Liver (tissue), 8 donors: ENCODE measurements at regions not wholly inside any gene's neighbourhood (a gene's known extent, or its start where the extent isn't known, plus 50 kb on each side); places are given as distances from the start of the nearest gene placed in this dataset.

ENCODE experiments used
- DNase-seq: peaks from one replicate; pipeline ENCODE4 v3.0.0-alpha.2; 2017; ENCODE audit warnings: low spot score
- H3K27ac ChIP-seq, 2 donors: one replicate each; pipeline ENCODE4 v1.7.0; 2013; ENCODE audit warnings: inconsistent platforms in 2 of 2, low read length in 2 of 2, control low read depth in 1 of 2, low read depth in 1 of 2, mild to moderate bottlenecking in 1 of 2
- H3K27me3 ChIP-seq, 4 donors: one replicate each; pipeline versions ENCODE4 v1.6.1 to v1.7.0; 2013; ENCODE audit warnings: low read length in 3 of 4, inconsistent platforms in 1 of 4, mild to moderate bottlenecking in 1 of 4, moderate library complexity in 1 of 4; ENCODE audit not compliant: control insufficient read depth in 4 of 4, insufficient read depth in 4 of 4
- H3K36me3 ChIP-seq, 4 donors: one replicate each; pipeline versions ENCODE4 v1.6.1 to v1.7.0; 2013; ENCODE audit warnings: low read length in 3 of 4, mild to moderate bottlenecking in 3 of 4, low read depth in 1 of 4, moderate library complexity in 1 of 4; ENCODE audit not compliant: control insufficient read depth in 4 of 4, insufficient read depth in 3 of 4
- H3K4me1 ChIP-seq, 4 donors: one replicate each; pipeline versions ENCODE4 v1.6.1 to v1.7.0; 2013; ENCODE audit warnings: low read length in 3 of 4, mild to moderate bottlenecking in 3 of 4, moderate library complexity in 1 of 4; ENCODE audit not compliant: control insufficient read depth in 4 of 4, insufficient read depth in 4 of 4
- H3K4me3 ChIP-seq, 3 donors: one replicate each; pipeline versions ENCODE4 v1.6.1 to v1.7.0; 2013; ENCODE audit warnings: low read length in 3 of 3, control low read depth in 1 of 3, low read depth in 1 of 3, mild to moderate bottlenecking in 1 of 3
- H3K9ac ChIP-seq, 2 donors: one replicate each; pipeline ENCODE4 v1.7.0; 2013; ENCODE audit warnings: low read length in 2 of 2, mild to moderate bottlenecking in 2 of 2, moderate library complexity in 2 of 2, control low read depth in 1 of 2, low read depth in 1 of 2
- H3K9me3 ChIP-seq, 4 donors: one replicate each; pipeline versions ENCODE4 v1.6.1 to v1.7.0; 2013; ENCODE audit warnings: low read length in 3 of 4; ENCODE audit not compliant: control insufficient read depth in 4 of 4
- ATF3 ChIP-seq: IDR thresholded peaks from 2 replicates; pipeline ENCODE4 v1.6.1; 2016; ENCODE audit warnings: antibody characterized with exemption
- CTCF ChIP-seq: fragments of 150-350 bp; IDR thresholded peaks from 2 replicates; pipeline ENCODE4 v1.5.1; 2017; ENCODE audit warnings: improper control_type of control experiment, low read depth, low read length; ENCODE audit not compliant: missing input control
- EGR1 ChIP-seq, 2 donors: IDR thresholded peaks; 2 replicates each; pipeline ENCODE4 v1.6.1; 2016 to 2018; ENCODE audit warnings: antibody characterized with exemption in 2 of 2, low read depth in 2 of 2
- FOXA1 ChIP-seq: IDR thresholded peaks from 2 replicates; pipeline ENCODE4 v1.6.1; 2016; ENCODE audit warnings: antibody characterized with exemption
- FOXA2 ChIP-seq: IDR thresholded peaks from 2 replicates; pipeline ENCODE4 v1.6.1; 2016; ENCODE audit warnings: antibody characterized with exemption
- GABPA ChIP-seq, 2 donors: IDR thresholded peaks in 1 of 2; conservative IDR thresholded peaks in 1 of 2; 2 replicates each; pipeline ENCODE4 v1.6.1; 2016; ENCODE audit warnings: antibody characterized with exemption in 2 of 2, mild to moderate bottlenecking in 1 of 2, moderate library complexity in 1 of 2
- HNF4A ChIP-seq, 2 donors: conservative IDR thresholded peaks; 2 replicates each; pipeline ENCODE4 v1.6.1; 2016; ENCODE audit warnings: antibody characterized with exemption in 2 of 2, mild to moderate bottlenecking in 2 of 2
- HNF4G ChIP-seq: IDR thresholded peaks from 2 replicates; pipeline ENCODE4 v1.6.1; 2016; ENCODE audit warnings: antibody characterized with exemption
- JUND ChIP-seq, 2 donors: IDR thresholded peaks; 2 replicates each; pipeline ENCODE4 v1.6.1; 2016; ENCODE audit warnings: antibody characterized with exemption in 2 of 2
- MAX ChIP-seq: IDR thresholded peaks from 2 replicates; pipeline ENCODE4 v1.6.1; 2016; ENCODE audit warnings: antibody characterized with exemption
- NR2F2 ChIP-seq: IDR thresholded peaks from 2 replicates; pipeline ENCODE4 v1.6.1; 2016; ENCODE audit warnings: antibody characterized with exemption
- RAD21 ChIP-seq, 2 donors: IDR thresholded peaks; 2 replicates each; pipeline ENCODE4 v1.6.1; 2016; ENCODE audit warnings: antibody characterized with exemption in 2 of 2, mild to moderate bottlenecking in 2 of 2
- REST ChIP-seq: IDR thresholded peaks from 2 replicates; pipeline ENCODE4 v1.6.1; 2016; ENCODE audit warnings: antibody characterized with exemption, mild to moderate bottlenecking
- SP1 ChIP-seq: IDR thresholded peaks from 2 replicates; pipeline ENCODE4 v1.6.1; 2018; ENCODE audit warnings: antibody characterized with exemption, mild to moderate bottlenecking
- TAF1 ChIP-seq: conservative IDR thresholded peaks from 2 replicates; pipeline ENCODE4 v1.6.1; 2016; ENCODE audit warnings: antibody characterized with exemption, mild to moderate bottlenecking
- YY1 ChIP-seq: IDR thresholded peaks from 2 replicates; pipeline ENCODE4 v1.6.1; 2016; ENCODE audit warnings: antibody characterized with exemption, mild to moderate bottlenecking
- WGBS: extraction: QIAGEN DNeasy Blood & Tissue Kit; methylation state at CpG from one replicate; pipeline ENCODE4 v1.1.7; 2013; 5-methylcytosine and 5-hydroxymethylcytosine counted together
- donor health status: healthy.
- donor health status: healthy.
- donor health status: healthy.
- donor health status: healthy.
- donor health status: healthy.

- no peaks in the 10 kb centered on the region for H3K9me3 ChIP-seq
- no peak overlapping the region for H3K27ac ChIP-seq
- no peaks in the 10 kb centered on the region for H3K36me3 ChIP-seq
- no peak for DNase-seq
- TF ChIP-seq YY1 (no peak), RAD21 (IDR thresholded peaks at IDR 0.05) (no peak)
- no peak overlapping the region for H3K9ac ChIP-seq
- no peaks in the 10 kb centered on the region for H3K4me1 ChIP-seq
- H3K4me3 ChIP-seq: no peak overlapping the region
- no peaks in the 10 kb centered on the region for H3K27me3 ChIP-seq
- 54% methylated on average over 6 of the region's 6 CpGs for WGBS
Observed at GRCh38 chr16:51707666-51708065, 556.6 kb upstream of the SALL1 start.

GRCh38 chr16:51705142-51705541 is 554.1 kb upstream of the SALL1 start:
- TF ChIP-seq ATF3 (no peak), CTCF (no peak), REST (no peak), FOXA2 (no peak), NR2F2 (no peak), MAX (no peak), EGR1 (IDR thresholded peaks at IDR 0.05; ENCODE audit: low read depth in 2 of 2) (no peak), FOXA1 (no peak), SP1 (no peak), HNF4G (no peak), JUND (IDR thresholded peaks at IDR 0.05) (no peak), HNF4A (conservative IDR thresholded peaks at IDR 0.05) (no peak), TAF1 (no peak), GABPA (IDR thresholded peaks at IDR 0.05 in 1 of 2, conservative IDR thresholded peaks at IDR 0.05 in 1 of 2) (no peak)

More at GRCh38 chr16:51705142-51705541, 554.1 kb upstream of the SALL1 start:
- Histone ChIP-seq H3K27me3 (no peaks in the 10 kb centered on the region), H3K27ac (no peak overlapping the region), H3K36me3 (no peaks in the 10 kb centered on the region), H3K9me3 (no peaks in the 10 kb centered on the region), H3K4me3 (no peak overlapping the region), H3K4me1 (no peaks in the 10 kb centered on the region), H3K9ac (no peak overlapping the region)
- no peak for DNase-seq
